SK-N-MC (cell line): ENCODE measurements at regions not wholly inside any gene's neighbourhood (a gene's known extent, or its start where the extent isn't known, plus 50 kb on each side); places are given as distances from the start of the nearest gene placed in this dataset.
"Not testable (repeated sequence)": the region's sequence is repeated elsewhere in the genome, so short reads cannot be mapped to it uniquely, and the experiment has no call there.

Source experiments
- DNase-seq: peaks from one replicate; pipeline ENCODE4 v3.0.0-alpha.2; 2011; ENCODE audit warnings: low read depth, low spot score
- H3K27ac ChIP-seq: fragments of 200-600 bp; sonication (generic); 2 replicates; pipeline ENCODE4 v1.5.1; 2016; ENCODE audit warnings: mixed run types
- H3K36me3 ChIP-seq: fragments of 200-600 bp; sonication (generic); 2 replicates; pipeline ENCODE4 v1.6.1; 2017; ENCODE audit warnings: antibody characterized with exemption, low read length, mixed read lengths; ENCODE audit not compliant: insufficient read depth
- H3K4me3 ChIP-seq: fragments of 200-600 bp; sonication (generic); 2 replicates; pipeline ENCODE4 v1.5.1; 2016
- H3K9ac ChIP-seq: fragments of 200-600 bp; sonication (generic); 2 replicates; pipeline ENCODE4 v1.8.0; 2017; ENCODE audit warnings: mixed run types, mixed read lengths; ENCODE audit not compliant: insufficient read length
- H3K9me3 ChIP-seq: fragments of 200-600 bp; sonication (generic); 2 replicates; pipeline ENCODE4 v1.6.1; 2017; ENCODE audit warnings: low read depth, mild to moderate bottlenecking, antibody characterized with exemption, low read length, moderate library complexity, mixed read lengths
- EZH2 ChIP-seq: fragments of 200-600 bp; sonication (generic); IDR thresholded peaks from one replicate; pipeline ENCODE4 v1.6.1; 2017; ENCODE audit warnings: antibody characterized with exemption
- FOXP2 ChIP-seq: optimal IDR thresholded peaks from 2 replicates; pipeline ENCODE3; 2011; ENCODE audit warnings: mild to moderate bottlenecking, moderate library complexity; ENCODE audit not compliant: insufficient read depth; ENCODE audit errors: extremely low read length, control extremely low read depth
- POLR2AphosphoS5 ChIP-seq: IDR thresholded peaks from 2 replicates; pipeline ENCODE4 v1.6.1; 2012; ENCODE audit warnings: mild to moderate bottlenecking, low read depth, low read length, borderline replicate concordance

DNA sequence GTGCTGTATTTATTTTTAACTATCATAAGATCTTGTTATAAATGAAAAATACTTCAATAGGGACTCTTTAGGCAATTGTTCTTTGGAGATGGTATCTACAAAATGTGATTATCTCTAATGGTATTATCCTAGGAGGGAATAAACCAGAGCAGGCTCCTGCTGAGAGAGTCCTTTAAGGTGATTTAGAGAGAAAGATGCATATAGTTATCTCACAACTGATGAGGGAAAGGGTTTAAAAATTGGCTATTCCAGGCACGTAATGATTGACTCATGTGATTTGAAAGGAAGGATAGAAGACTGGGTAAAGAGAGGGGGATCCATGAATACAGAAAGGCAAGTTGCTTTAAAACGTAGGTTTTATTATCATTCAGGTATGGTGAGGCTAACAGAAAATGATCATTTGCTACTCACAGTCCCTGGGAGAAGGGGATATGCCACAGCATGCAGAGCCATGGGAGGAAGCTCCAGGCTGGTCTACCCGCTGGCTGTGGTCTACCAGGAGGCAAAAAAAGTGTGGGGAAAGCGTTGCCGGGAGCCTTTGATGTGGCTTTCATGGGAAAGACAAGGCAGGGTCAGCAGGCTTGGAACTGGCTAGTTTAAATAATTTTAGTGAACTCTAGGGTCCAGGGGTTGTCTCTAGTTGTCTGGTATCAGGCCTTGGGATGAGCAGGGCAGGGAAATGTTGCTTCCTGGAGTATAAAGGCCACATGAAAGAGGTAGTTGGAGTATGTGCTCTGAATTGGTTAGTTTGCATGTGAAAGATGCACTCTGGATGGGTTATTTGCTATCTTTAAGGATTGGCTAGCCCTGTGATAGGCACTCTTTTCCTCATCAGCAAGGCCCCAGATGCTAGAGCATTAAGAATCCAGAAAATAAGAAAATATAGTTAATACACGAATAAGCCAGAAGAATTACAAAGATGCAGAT, 798.4 kb upstream of the GRM7 start:
- no peak for TF ChIP-seq POLR2AphosphoS5
- no peak for TF ChIP-seq EZH2
- TF ChIP-seq FOXP2: no peak
- Histone ChIP-seq H3K27ac (no peak overlapping the region), H3K9ac (no peak overlapping the region), H3K36me3 (no peaks in the 10 kb centered on the region), H3K4me3 (no peak overlapping the region), H3K9me3 (no peaks in the 10 kb centered on the region)
- no peak for DNase-seq

DNA sequence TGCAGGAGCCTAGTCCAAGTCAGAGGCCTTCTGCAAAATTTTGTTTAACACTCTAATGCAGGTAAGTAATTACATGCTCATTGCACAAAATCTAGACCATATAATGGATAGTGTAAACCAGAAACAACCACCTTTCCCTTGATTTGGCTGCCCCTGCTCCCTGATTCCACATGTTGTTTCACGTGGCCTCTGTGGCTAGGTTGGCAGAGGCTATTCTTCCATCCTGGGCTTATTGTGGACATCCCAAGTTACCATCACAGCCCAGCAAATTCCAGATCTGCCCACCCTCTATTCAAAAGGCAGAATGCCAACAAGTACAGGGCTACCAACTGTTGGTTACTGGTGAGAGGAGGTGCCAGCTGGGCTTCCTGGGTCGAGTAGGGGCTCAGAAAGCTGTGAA, 794.5 kb upstream of the GRM7 start:
- Histone ChIP-seq H3K27ac (no peak overlapping the region), H3K9ac (no peak overlapping the region), H3K9me3 (no peaks in the 10 kb centered on the region), H3K4me3 (no peak overlapping the region), H3K36me3 (no peaks in the 10 kb centered on the region)
- DNase-seq: no peak
- TF ChIP-seq EZH2: no peak
- TF ChIP-seq FOXP2: no peak
- TF ChIP-seq POLR2AphosphoS5: no peak

DNA sequence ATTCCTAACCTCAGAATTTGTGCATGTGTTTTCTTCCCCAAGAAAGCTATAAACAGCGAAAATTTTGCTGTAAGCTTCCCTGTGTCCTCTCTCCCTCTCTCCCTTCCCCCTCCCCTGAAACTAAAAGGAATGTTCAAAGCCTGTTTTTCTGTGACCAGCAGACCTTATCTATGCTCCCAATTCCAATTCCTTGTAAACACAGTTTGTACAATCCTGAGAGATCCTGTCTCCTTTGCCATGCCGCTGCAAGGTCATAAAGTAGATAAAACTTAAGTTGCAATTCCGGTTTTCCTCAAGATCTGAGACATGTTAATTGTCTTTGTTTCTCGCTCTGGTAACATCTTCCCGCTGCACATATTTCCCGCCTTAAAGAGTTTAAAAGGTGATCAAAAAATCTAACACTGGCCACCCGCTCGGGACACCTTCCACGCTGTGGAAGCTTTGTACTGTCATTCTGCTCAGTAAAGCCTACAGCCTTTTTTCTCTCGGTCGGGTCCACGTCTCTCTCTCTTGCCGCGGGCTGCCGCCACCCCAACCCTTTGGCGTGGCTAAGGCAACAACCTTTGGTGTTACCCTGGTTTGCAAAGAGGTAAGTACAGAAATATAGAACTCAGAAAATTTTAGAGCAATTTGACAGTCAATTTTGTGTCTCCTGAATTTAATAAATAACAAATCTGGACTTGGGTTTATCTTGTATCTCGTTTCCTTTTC, 793.9 kb upstream of the GRM7 start:
- H3K36me3 ChIP-seq, H3K9me3 ChIP-seq, H3K27ac ChIP-seq, H3K4me3 ChIP-seq, DNase-seq, H3K9ac ChIP-seq: not testable (repeated sequence)

DNA sequence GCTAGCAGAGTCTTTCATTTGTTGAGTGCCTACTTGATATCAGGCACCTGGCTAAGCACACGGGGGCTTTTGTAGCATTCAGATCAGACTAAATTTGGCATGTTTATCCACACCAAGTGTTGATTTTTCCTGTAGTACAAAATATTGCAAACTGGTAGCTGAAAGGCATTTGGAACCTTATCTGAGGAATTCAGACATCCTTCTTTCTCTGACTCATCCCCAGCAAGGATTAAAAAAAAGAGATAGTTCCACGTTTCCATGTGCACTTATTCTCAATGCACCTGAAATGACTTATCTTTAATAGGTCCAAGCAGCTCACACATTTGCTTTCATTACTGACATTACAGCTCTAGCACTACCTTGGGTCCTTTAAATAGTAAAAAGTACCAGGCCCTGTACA, 786.0 kb upstream of the GRM7 start:
- Histone ChIP-seq H3K4me3 (no peak overlapping the region), H3K9me3 (no peaks in the 10 kb centered on the region), H3K36me3 (no peaks in the 10 kb centered on the region), H3K27ac (no peak overlapping the region), H3K9ac (no peak overlapping the region)
- DNase-seq: no peak
- TF ChIP-seq POLR2AphosphoS5: no peak
- no peak for TF ChIP-seq EZH2
- no peak for TF ChIP-seq FOXP2

DNA sequence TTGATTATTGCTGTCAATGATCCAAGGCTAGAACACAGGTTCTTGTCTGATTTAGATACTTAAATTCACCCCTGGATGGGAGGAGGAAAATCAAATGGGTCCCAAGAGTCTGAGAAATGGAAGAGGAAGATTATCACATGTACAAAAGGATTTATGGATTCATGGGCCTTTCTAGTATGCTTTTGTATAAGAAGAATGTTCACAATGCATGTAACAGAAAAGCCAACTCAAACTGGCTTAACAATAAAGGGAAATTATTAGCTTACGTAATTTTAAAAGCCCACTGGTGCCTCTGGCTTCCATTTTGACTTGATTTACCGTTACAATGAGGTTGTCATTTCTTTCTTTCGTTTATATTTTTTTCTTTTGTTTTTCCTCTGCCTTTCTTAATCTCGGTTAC, 782.5 kb upstream of the GRM7 start:
- Histone ChIP-seq H3K9ac (no peak overlapping the region), H3K27ac (no peak overlapping the region), H3K4me3 (no peak overlapping the region), H3K36me3 (no peaks in the 10 kb centered on the region), H3K9me3 (no peaks in the 10 kb centered on the region)
- no peak for DNase-seq
- TF ChIP-seq POLR2AphosphoS5 (no peak), FOXP2 (no peak)

DNA sequence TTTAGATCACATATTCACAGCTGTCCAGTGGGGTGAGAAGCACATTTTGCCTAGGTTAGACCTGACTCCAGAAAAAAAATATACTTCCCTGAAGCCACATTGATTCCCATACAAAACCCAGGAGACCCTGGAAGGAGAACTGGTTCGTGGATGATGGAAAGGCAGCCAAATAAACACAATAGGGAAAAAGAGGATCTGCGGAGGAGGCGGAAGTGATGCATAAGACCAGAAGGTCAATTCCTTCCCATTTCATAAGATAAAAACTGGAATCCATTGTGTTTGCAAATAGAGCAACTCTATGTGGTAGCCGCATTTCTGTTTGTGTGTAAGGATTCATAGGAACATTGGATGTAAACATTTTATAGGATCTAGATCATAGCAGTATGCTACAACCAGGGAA, 781.9 kb upstream of the GRM7 start:
- no peak overlapping the region for H3K9ac ChIP-seq
- H3K4me3 ChIP-seq: no peak overlapping the region
- TF ChIP-seq EZH2 (no peak), POLR2AphosphoS5 (no peak), FOXP2 (no peak)
- no peaks in the 10 kb centered on the region for H3K9me3 ChIP-seq
- no peak overlapping the region for H3K27ac ChIP-seq
- H3K36me3 ChIP-seq: no peaks in the 10 kb centered on the region
- no peak for DNase-seq

DNA sequence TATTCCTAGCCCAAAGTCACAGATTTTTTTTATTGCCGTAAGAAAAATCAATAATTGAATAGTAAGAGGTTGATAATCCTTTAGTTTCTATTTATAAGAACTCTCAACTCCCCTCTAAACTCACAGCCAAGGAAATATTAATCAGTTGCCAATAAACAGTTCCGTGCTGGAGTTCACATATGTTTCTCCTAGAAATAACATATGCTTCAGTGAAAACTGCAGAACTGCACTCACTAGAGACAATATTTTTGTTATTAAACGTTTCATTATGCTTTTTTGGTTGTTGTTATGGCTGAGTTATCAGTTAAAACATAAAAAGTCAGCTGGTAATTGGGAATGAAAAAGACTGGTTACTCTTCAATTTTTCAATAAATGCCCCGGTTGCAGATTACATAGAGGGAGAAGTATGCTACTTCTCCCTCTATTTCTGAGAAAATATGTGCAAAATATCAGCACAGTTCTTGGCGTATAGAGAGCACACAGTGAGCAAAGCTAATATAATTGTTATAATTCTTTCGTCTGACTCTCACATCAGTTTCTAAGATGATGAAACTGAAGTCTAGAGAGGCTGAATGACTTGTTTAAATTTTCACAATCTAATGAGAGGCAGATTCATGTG, 781.2 kb upstream of the GRM7 start:
- TF ChIP-seq POLR2AphosphoS5 (no peak), FOXP2 (no peak), EZH2 (no peak)

DNA sequence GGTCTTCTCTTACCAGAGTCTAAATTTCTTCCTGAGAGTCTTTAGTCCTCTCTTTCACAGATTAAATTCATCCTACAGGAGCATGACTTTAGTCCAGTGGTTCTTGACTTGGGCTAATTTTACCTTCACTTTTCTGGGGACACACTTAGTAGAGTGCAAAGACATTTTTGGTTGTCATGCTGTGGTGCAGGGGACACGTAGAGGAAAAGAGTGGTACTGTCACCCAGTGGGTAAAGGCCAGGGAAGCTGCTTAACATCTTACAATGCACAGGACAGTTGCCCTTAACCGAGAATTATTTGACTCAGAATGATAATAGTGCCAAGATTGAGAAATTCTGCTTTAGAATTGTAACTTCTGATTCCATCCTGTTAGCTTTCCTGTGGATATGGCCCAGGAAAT, 772.5 kb upstream of the GRM7 start:
- TF ChIP-seq EZH2 (no peak), POLR2AphosphoS5 (no peak), FOXP2 (no peak)
- H3K27ac ChIP-seq: no peak overlapping the region
- no peaks in the 10 kb centered on the region for H3K36me3 ChIP-seq
- H3K4me3 ChIP-seq: no peak overlapping the region
- no peaks in the 10 kb centered on the region for H3K9me3 ChIP-seq
- no peak for DNase-seq
- no peak overlapping the region for H3K9ac ChIP-seq

More for the DNA sequence above, 781.2 kb upstream of the GRM7 start:
- H3K4me3 ChIP-seq: no peak overlapping the region
- no peak overlapping the region for H3K27ac ChIP-seq
- H3K9me3 ChIP-seq: no peaks in the 10 kb centered on the region
- H3K36me3 ChIP-seq: no peaks in the 10 kb centered on the region
- no peak overlapping the region for H3K9ac ChIP-seq
- no peak for DNase-seq
